H9 (cell line): ENCODE measurements at regions not wholly inside any gene's neighbourhood (a gene's known extent, or its start where the extent isn't known, plus 50 kb on each side); places are given as distances from the start of the nearest gene placed in this dataset.

Experiments used
- DNase-seq: peaks from one replicate; pipeline ENCODE4 v3.0.0-alpha.2; 2017
- H2AFZ ChIP-seq: one replicate; pipeline ENCODE4 v1.6.1; 2013; ENCODE audit warnings: mild to moderate bottlenecking, low read length, control low read depth, moderate library complexity
- H2AK5ac ChIP-seq: 2 replicates; pipeline ENCODE4 v1.6.1; 2013; ENCODE audit warnings: low read length, control low read depth, mixed read lengths; ENCODE audit not compliant: insufficient read length
- H2BK120ac ChIP-seq: one replicate; pipeline ENCODE4 v1.6.1; 2013; ENCODE audit warnings: low read depth, mild to moderate bottlenecking, low read length, control low read depth, inconsistent platforms; ENCODE audit not compliant: poor library complexity, severe bottlenecking
- H2BK12ac ChIP-seq: 2 replicates; pipeline ENCODE4 v1.6.1; 2013; ENCODE audit warnings: low read length, control low read depth, mixed read lengths, low read depth; ENCODE audit not compliant: insufficient read length
- H2BK15ac ChIP-seq: 2 replicates; pipeline ENCODE4 v1.6.1; 2013; ENCODE audit warnings: low read depth, low read length, control low read depth
- H2BK20ac ChIP-seq: one replicate; pipeline ENCODE4 v1.6.1; 2013; ENCODE audit warnings: low read depth, mild to moderate bottlenecking, low read length, control low read depth, inconsistent platforms; ENCODE audit not compliant: poor library complexity, severe bottlenecking
- H2BK5ac ChIP-seq: 2 replicates; pipeline ENCODE4 v1.6.1; 2013; ENCODE audit warnings: low read length, control low read depth, mixed read lengths; ENCODE audit not compliant: insufficient read length
- H3K14ac ChIP-seq: 2 replicates; pipeline ENCODE4 v1.6.1; 2013; ENCODE audit warnings: low read length, control low read depth; ENCODE audit not compliant: insufficient read depth
- H3K18ac ChIP-seq: 2 replicates; pipeline ENCODE4 v1.6.1; 2013; ENCODE audit warnings: low read depth, mild to moderate bottlenecking, mixed read lengths, low read length, control low read depth; ENCODE audit not compliant: insufficient read length
- H3K23ac ChIP-seq: 2 replicates; pipeline ENCODE4 v1.6.1; 2013; ENCODE audit warnings: low read length, control low read depth, mixed read lengths, low read depth; ENCODE audit not compliant: insufficient read length
- H3K23me2 ChIP-seq: 2 replicates; pipeline ENCODE4 v1.6.1; 2013; ENCODE audit warnings: low read depth, mild to moderate bottlenecking, mixed read lengths, low read length, control low read depth; ENCODE audit not compliant: insufficient read length, poor library complexity, severe bottlenecking
- H3K27ac ChIP-seq: 2 replicates; pipeline ENCODE4 v1.5.1; 2013; ENCODE audit warnings: low read length, control low read depth, mixed read lengths, low read depth; ENCODE audit not compliant: insufficient read length
- H3K27me3 ChIP-seq: 2 replicates; pipeline ENCODE4 v1.6.1; 2013; ENCODE audit warnings: low read length, control low read depth, inconsistent platforms; ENCODE audit not compliant: insufficient read depth
- H3K4ac ChIP-seq: 2 replicates; pipeline ENCODE4 v1.6.1; 2013; ENCODE audit warnings: low read depth, mild to moderate bottlenecking, control low read depth, inconsistent platforms, low read length, moderate library complexity
- H3K4me1 ChIP-seq: 2 replicates; pipeline ENCODE4 v1.6.1; 2013; ENCODE audit warnings: low read length, control low read depth, inconsistent platforms; ENCODE audit not compliant: insufficient read depth
- H3K4me2 ChIP-seq: 2 replicates; pipeline ENCODE4 v1.6.1; 2013; ENCODE audit warnings: low read length, control low read depth, mixed read lengths; ENCODE audit not compliant: insufficient read length, insufficient read depth
- H3K56ac ChIP-seq: 2 replicates; pipeline ENCODE4 v1.6.1; 2013; ENCODE audit warnings: low read depth, mild to moderate bottlenecking, mixed read lengths, low read length, control low read depth; ENCODE audit not compliant: insufficient read length
- H3K79me1 ChIP-seq: 2 replicates; pipeline ENCODE4 v1.6.1; 2013; ENCODE audit warnings: low read depth, mild to moderate bottlenecking, moderate library complexity, low read length, control low read depth, inconsistent platforms; ENCODE audit not compliant: insufficient read depth, poor library complexity, severe bottlenecking
- H3K79me2 ChIP-seq: 2 replicates; pipeline ENCODE4 v1.6.1; 2013; ENCODE audit warnings: low read length, control low read depth, inconsistent platforms; ENCODE audit not compliant: insufficient read depth
- H3K9ac ChIP-seq: 2 replicates; pipeline ENCODE4 v1.6.1; 2013; ENCODE audit warnings: low read length, control low read depth, mixed read lengths; ENCODE audit not compliant: insufficient read length; ENCODE audit errors: extremely low read depth
- H3K9me3 ChIP-seq: one replicate; pipeline ENCODE4 v1.6.1; 2013; ENCODE audit warnings: low read depth, low read length, inconsistent platforms; ENCODE audit not compliant: control insufficient read depth
- H3T11ph ChIP-seq: one replicate; pipeline ENCODE4 v1.6.1; 2013; ENCODE audit warnings: mild to moderate bottlenecking, low read length, control low read depth, inconsistent platforms
- H4K20me1 ChIP-seq: one replicate; pipeline ENCODE4 v1.6.1; 2013; ENCODE audit not compliant: control insufficient read depth, insufficient read length, insufficient read depth
- H4K5ac ChIP-seq: 2 replicates; pipeline ENCODE4 v1.6.1; 2013; ENCODE audit warnings: low read depth, mild to moderate bottlenecking, mixed read lengths, low read length, control low read depth; ENCODE audit not compliant: insufficient read length
- H4K8ac ChIP-seq: replicated peaks from 2 replicates; pipeline ENCODE4 v1.6.1; 2013; ENCODE audit warnings: low read length, control low read depth, mixed read lengths, low read depth; ENCODE audit not compliant: insufficient read length
- H4K91ac ChIP-seq: 2 replicates; pipeline ENCODE4 v1.6.1; 2013; ENCODE audit warnings: low read depth, mild to moderate bottlenecking, moderate library complexity, mixed read lengths, low read length, control low read depth; ENCODE audit not compliant: insufficient read length
- H3K27ac Mint-ChIP-seq, 3 experiments: 2 replicates in 2 of 3; 3 replicates in 1 of 3; pipeline ENCODE4 v1.8.0; 2020 to 2021; ENCODE audit warnings: mixed read lengths in 3 of 3, mild to moderate bottlenecking in 1 of 3, moderate library complexity in 1 of 3
- H3K27me3 Mint-ChIP-seq: 2 replicates; pipeline ENCODE4 v1.8.0; 2021; ENCODE audit warnings: low read depth, mild to moderate bottlenecking, moderate library complexity, mixed read lengths
- H3K36me3 Mint-ChIP-seq, 3 experiments: 2 replicates in 2 of 3; 3 replicates in 1 of 3; pipeline ENCODE4 v1.8.0; 2020 to 2021; ENCODE audit warnings: low read depth in 3 of 3, mixed read lengths in 3 of 3; ENCODE audit not compliant: insufficient read depth in 1 of 3
- H3K4me1 Mint-ChIP-seq, 2 experiments: 2 replicates each; pipeline ENCODE4 v1.8.0; 2020; ENCODE audit warnings: mixed read lengths in 2 of 2
- H3K4me3 Mint-ChIP-seq, 2 experiments: 2 replicates in 1 of 2; 3 replicates in 1 of 2; pipeline ENCODE4 v1.8.0; 2020 to 2021; ENCODE audit warnings: mild to moderate bottlenecking in 2 of 2, mixed read lengths in 2 of 2, moderate library complexity in 1 of 2
- H3K9me3 Mint-ChIP-seq, 2 experiments: 2 replicates in 1 of 2; 3 replicates in 1 of 2; pipeline ENCODE4 v1.8.0; 2020; ENCODE audit warnings: mild to moderate bottlenecking in 2 of 2, mixed read lengths in 2 of 2, moderate library complexity in 1 of 2
- WGBS: extraction: QIAGEN DNeasy Blood & Tissue Kit; methylation state at CpG from one replicate; pipeline ENCODE4 v1.1.7; 2013; ENCODE audit warnings: missing lambda C conversion rate, low lambda C conversion rate, mixed read lengths; ENCODE audit not compliant: insufficient read length; ENCODE audit errors: extremely low coverage; 5-methylcytosine and 5-hydroxymethylcytosine counted together
- TF ChIP-seq, protein P1 (sequence below): fragments of 200-600 bp; sonication (generic); conservative IDR thresholded peaks from 3 replicates; pipeline ENCODE4 v1.8.0; 2021; ENCODE audit warnings: antibody characterized with exemption, mild to moderate bottlenecking

DNA sequence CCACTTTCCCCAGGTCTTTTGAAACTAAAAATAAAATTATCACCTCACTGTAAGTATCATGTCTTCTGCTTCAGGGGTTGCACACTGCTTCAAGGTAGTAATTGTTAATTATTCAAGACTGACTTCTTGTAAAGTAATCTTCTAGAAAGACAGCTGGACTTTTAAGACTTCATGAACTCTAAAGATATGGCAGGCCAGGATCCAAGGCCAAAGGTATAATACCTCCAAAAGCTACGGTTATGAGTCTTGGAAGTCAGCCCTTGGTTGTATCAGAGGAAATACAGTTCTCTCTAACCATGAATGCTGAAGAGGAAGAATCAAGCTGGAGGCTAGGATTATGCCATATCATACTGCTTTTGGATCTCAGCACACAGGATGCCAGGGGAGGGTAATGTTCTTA is 1346.8 kb upstream of the GJE1 start:
- H3K23me2 ChIP-seq: no peaks in the 10 kb centered on the region
- no peak overlapping the region for H3K9ac ChIP-seq
- no peak overlapping the region for H2BK12ac ChIP-seq
- H3K56ac ChIP-seq: no peak overlapping the region
- TF ChIP-seq, protein P1, sequence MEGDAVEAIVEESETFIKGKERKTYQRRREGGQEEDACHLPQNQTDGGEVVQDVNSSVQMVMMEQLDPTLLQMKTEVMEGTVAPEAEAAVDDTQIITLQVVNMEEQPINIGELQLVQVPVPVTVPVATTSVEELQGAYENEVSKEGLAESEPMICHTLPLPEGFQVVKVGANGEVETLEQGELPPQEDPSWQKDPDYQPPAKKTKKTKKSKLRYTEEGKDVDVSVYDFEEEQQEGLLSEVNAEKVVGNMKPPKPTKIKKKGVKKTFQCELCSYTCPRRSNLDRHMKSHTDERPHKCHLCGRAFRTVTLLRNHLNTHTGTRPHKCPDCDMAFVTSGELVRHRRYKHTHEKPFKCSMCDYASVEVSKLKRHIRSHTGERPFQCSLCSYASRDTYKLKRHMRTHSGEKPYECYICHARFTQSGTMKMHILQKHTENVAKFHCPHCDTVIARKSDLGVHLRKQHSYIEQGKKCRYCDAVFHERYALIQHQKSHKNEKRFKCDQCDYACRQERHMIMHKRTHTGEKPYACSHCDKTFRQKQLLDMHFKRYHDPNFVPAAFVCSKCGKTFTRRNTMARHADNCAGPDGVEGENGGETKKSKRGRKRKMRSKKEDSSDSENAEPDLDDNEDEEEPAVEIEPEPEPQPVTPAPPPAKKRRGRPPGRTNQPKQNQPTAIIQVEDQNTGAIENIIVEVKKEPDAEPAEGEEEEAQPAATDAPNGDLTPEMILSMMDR: no peak
- no peak overlapping the region for H4K8ac ChIP-seq
- H2BK20ac ChIP-seq: no peak overlapping the region
- H3K4me1 ChIP-seq: no peaks in the 10 kb centered on the region
- H3K4ac ChIP-seq: no peak overlapping the region
- H3K79me1 ChIP-seq: no peaks in the 10 kb centered on the region
- no peaks in the 10 kb centered on the region for H3K9me3 ChIP-seq
- H3K27me3 Mint-ChIP-seq: no peaks in the 10 kb centered on the region
- no peak overlapping the region for H3K14ac ChIP-seq
- no peak overlapping the region for H4K91ac ChIP-seq
- H2BK15ac ChIP-seq: no peak overlapping the region
- H3K27ac Mint-ChIP-seq: no peak overlapping the region
- no peak overlapping the region for H4K5ac ChIP-seq
- no peak overlapping the region for H3K4me2 ChIP-seq
- no peak for DNase-seq
- H2AK5ac ChIP-seq: no peak overlapping the region
- H2AFZ ChIP-seq: no peak overlapping the region
- no peak overlapping the region for H3K4me3 Mint-ChIP-seq
- no peaks in the 10 kb centered on the region for H3K36me3 Mint-ChIP-seq
- no peaks in the 10 kb centered on the region for H3K4me1 Mint-ChIP-seq
- no peaks in the 10 kb centered on the region for H3K9me3 Mint-ChIP-seq
- H3K27me3 ChIP-seq: no peaks in the 10 kb centered on the region
- H3K79me2 ChIP-seq: no peaks in the 10 kb centered on the region
- H4K20me1 ChIP-seq: no peaks in the 10 kb centered on the region
- no peak overlapping the region for H3K23ac ChIP-seq
- H3T11ph ChIP-seq: no peak overlapping the region
- H3K27ac ChIP-seq: no peak overlapping the region
- no peak overlapping the region for H3K18ac ChIP-seq
- no CpG with 5 or more reads among the region's 1 CpG for WGBS
- H2BK5ac ChIP-seq: no peak overlapping the region
- H2BK120ac ChIP-seq: no peak overlapping the region
